SK-N-SH (cell line): ENCODE measurements at regions not wholly inside any gene's neighbourhood (a gene's known extent, or its start where the extent isn't known, plus 50 kb on each side); places are given as distances from the start of the nearest gene placed in this dataset.

ENCODE experiments used
- CTCF ChIA-PET: fragments of 300-600, 350-600 bp; formaldehyde crosslinking; extraction: SDS; loops from one replicate; lab custom pipeline; 2021; lab: Yijun Ruan, JAX
- POLR2A ChIA-PET: fragments of 350-600 bp; sonication (Branson Sonifier 250); formaldehyde crosslinking; extraction: SDS; loops from one replicate; lab custom pipeline; 2020; ENCODE audit warnings: antibody characterized with exemption, inconsistent platforms; lab: Yijun Ruan, JAX
- DNase-seq: peaks from one replicate; pipeline ENCODE4 v3.0.0; 2012
- H2AFZ ChIP-seq: fragments of 200-600 bp; sonication (generic); 2 replicates; pipeline ENCODE4 v1.8.1; 2016; ENCODE audit warnings: antibody characterized with exemption, mild to moderate bottlenecking, low read depth
- H3F3A ChIP-seq: fragments of 200-600 bp; sonication (generic); replicated peaks from 2 replicates; pipeline ENCODE3; 2016; ENCODE audit warnings: antibody characterized with exemption, mild to moderate bottlenecking; ENCODE audit not compliant: insufficient read depth
- H3K27ac ChIP-seq, 2 experiments: fragments of 200-500 bp in 1 of 2; fragments of 200-600 bp in 1 of 2; sonication (Bioruptor generic) in 1 of 2; sonication (generic), shearing (Covaris generic) in 1 of 2; 2 replicates each; pipeline versions ENCODE4 v1.5.1 to v1.6.1; 2014 to 2016; ENCODE audit warnings: low read depth in 2 of 2, inconsistent platforms in 1 of 2, low read length in 1 of 2, mild to moderate bottlenecking in 1 of 2, mixed read lengths in 1 of 2
- H3K27me3 ChIP-seq: fragments of 200-600 bp; sonication (generic), shearing (Covaris generic); 2 replicates; pipeline ENCODE4 v1.6.1; 2016; ENCODE audit warnings: mixed run types; ENCODE audit not compliant: insufficient read depth
- H3K36me3 ChIP-seq, 2 experiments: fragments of 200-500 bp in 1 of 2; fragments of 200-600 bp in 1 of 2; sonication (Bioruptor generic) in 1 of 2; sonication (generic) in 1 of 2; replicated peaks in 1 of 2; 2 replicates each; pipeline versions ENCODE3 to v1.5.1; 2014 to 2016; ENCODE audit warnings: low read length in 1 of 2, mild to moderate bottlenecking in 1 of 2; ENCODE audit not compliant: insufficient read depth in 2 of 2, control insufficient read depth in 1 of 2
- H3K4me1 ChIP-seq, 2 experiments: fragments of 200-500 bp in 1 of 2; fragments of 200-600 bp in 1 of 2; sonication (Bioruptor generic) in 1 of 2; sonication (generic), shearing (Covaris generic) in 1 of 2; 2 replicates each; pipeline versions ENCODE4 v1.5.1 to v1.6.1; 2014 to 2016; ENCODE audit warnings: low read depth in 1 of 2, low read length in 1 of 2, mixed run types in 1 of 2; ENCODE audit not compliant: insufficient read depth in 2 of 2, control insufficient read depth in 1 of 2
- H3K4me2 ChIP-seq: fragments of 200-600 bp; sonication (generic), shearing (Covaris generic); 2 replicates; pipeline ENCODE4 v1.6.1; 2017; ENCODE audit warnings: mixed run types
- H3K4me3 ChIP-seq, 2 experiments: fragments of 200-500 bp in 1 of 2; fragments of 200-600 bp in 1 of 2; sonication (Bioruptor generic) in 1 of 2; sonication (generic), shearing (Covaris generic) in 1 of 2; 2 replicates each; pipeline versions ENCODE4 v1.5.1 to v1.8.1; 2014 to 2016; ENCODE audit warnings: low read depth in 2 of 2, inconsistent platforms in 1 of 2, low read length in 1 of 2, mild to moderate bottlenecking in 1 of 2, mixed read lengths in 1 of 2, moderate library complexity in 1 of 2
- H3K79me2 ChIP-seq: fragments of 200-600 bp; sonication (generic); 2 replicates; pipeline ENCODE4 v1.8.1; 2017; ENCODE audit warnings: mild to moderate bottlenecking; ENCODE audit not compliant: insufficient read depth
- H3K9ac ChIP-seq: fragments of 200-600 bp; sonication (generic); 2 replicates; pipeline ENCODE4 v1.6.1; 2017; ENCODE audit warnings: mixed run types
- H3K9me2 ChIP-seq: fragments of 200-600 bp; sonication (generic); 2 replicates; pipeline ENCODE4 v1.6.1; 2017; ENCODE audit warnings: mixed run types
- H3K9me3 ChIP-seq: fragments of 200-600 bp; sonication (generic); 2 replicates; pipeline ENCODE4 v1.6.1; 2017; ENCODE audit warnings: mixed run types, mild to moderate bottlenecking, moderate library complexity
- H4K20me1 ChIP-seq: fragments of 200-600 bp; sonication (generic); 2 replicates; pipeline ENCODE4 v1.6.1; 2017; ENCODE audit warnings: mild to moderate bottlenecking, mixed run types; ENCODE audit not compliant: insufficient read depth
- CHD2 ChIP-seq: fragments of 150-350 bp; IDR thresholded peaks from 2 replicates; pipeline ENCODE4 v1.6.1; 2018; ENCODE audit warnings: low read length; ENCODE audit not compliant: partially characterized antibody
- ELF1 ChIP-seq: IDR thresholded peaks from 2 replicates; pipeline ENCODE4 v1.4.0; 2012
- EP300 ChIP-seq, 2 experiments: IDR thresholded peaks; 2 replicates each; pipeline versions ENCODE4 v1.4.0 to v1.6.1; 2012; ENCODE audit warnings: borderline replicate concordance in 1 of 2, low read depth in 1 of 2, low read length in 1 of 2
- EZH2phosphoT487 ChIP-seq: fragments of 200-600 bp; sonication (generic); IDR thresholded peaks from 2 replicates; pipeline ENCODE4 v1.6.1; 2017; ENCODE audit warnings: low read depth, mixed run types, mild to moderate bottlenecking, antibody characterized with exemption, moderate library complexity, borderline replicate concordance
- FOSL2 ChIP-seq: IDR thresholded peaks from 2 replicates; pipeline ENCODE4 v1.4.0; 2012; ENCODE audit warnings: low read depth, mild to moderate bottlenecking, moderate library complexity, borderline replicate concordance
- FOXJ3 ChIP-seq: sonication (generic); formaldehyde crosslinking; IDR thresholded peaks from 2 replicates; pipeline ENCODE4 v1.5.1; 2020; ENCODE audit warnings: mild to moderate bottlenecking, missing genetic modification reagents
- FOXM1 ChIP-seq: IDR thresholded peaks from 2 replicates; pipeline ENCODE4 v1.4.0; 2012; ENCODE audit warnings: low read depth, mild to moderate bottlenecking
- GABPA ChIP-seq: IDR thresholded peaks from 2 replicates; pipeline ENCODE4 v1.4.0; 2012; ENCODE audit warnings: low read depth, mild to moderate bottlenecking
- GATA2 ChIP-seq: sonication (generic); formaldehyde crosslinking; IDR thresholded peaks from 2 replicates; pipeline ENCODE4 v1.5.0; 2020; ENCODE audit warnings: mild to moderate bottlenecking, missing genetic modification reagents
- JUND ChIP-seq: IDR thresholded peaks from 2 replicates; pipeline ENCODE4 v1.4.0; 2012
- MEF2A ChIP-seq: IDR thresholded peaks from 2 replicates; pipeline ENCODE4 v1.4.0; 2012; ENCODE audit warnings: low read depth, borderline replicate concordance
- MXI1 ChIP-seq: IDR thresholded peaks from 2 replicates; pipeline ENCODE4 v1.6.1; 2012; ENCODE audit warnings: mild to moderate bottlenecking, low read depth, low read length, improper control_type of control experiment
- NFIC ChIP-seq: IDR thresholded peaks from 2 replicates; pipeline ENCODE4 v1.4.0; 2012; ENCODE audit warnings: borderline replicate concordance
- PBX3 ChIP-seq: IDR thresholded peaks from 2 replicates; pipeline ENCODE4; 2012
- POLR2AphosphoS5 ChIP-seq: IDR thresholded peaks from 2 replicates; pipeline ENCODE4 v1.6.1; 2012; ENCODE audit warnings: low read depth, low read length
- RFX5 ChIP-seq: IDR thresholded peaks from 2 replicates; pipeline ENCODE4 v1.6.1; 2012; ENCODE audit warnings: mild to moderate bottlenecking, improper control_type of control experiment, low read length
- RXRA ChIP-seq: IDR thresholded peaks from 2 replicates; pipeline ENCODE4 v1.4.0; 2012; ENCODE audit warnings: low read depth, mild to moderate bottlenecking, borderline replicate concordance
- SIN3A ChIP-seq: IDR thresholded peaks from 2 replicates; pipeline ENCODE4 v1.6.1; 2012; ENCODE audit warnings: low read depth, mild to moderate bottlenecking, low read length, moderate library complexity, borderline replicate concordance
- SMC3 ChIP-seq: IDR thresholded peaks from 2 replicates; pipeline ENCODE4 v1.6.1; 2012; ENCODE audit warnings: low read depth, low read length, improper control_type of control experiment
- TAF1 ChIP-seq: IDR thresholded peaks from 2 replicates; pipeline ENCODE4 v1.6.1; 2012; ENCODE audit warnings: low read depth, mild to moderate bottlenecking, low read length, moderate library complexity, borderline replicate concordance
- TCF12 ChIP-seq: IDR thresholded peaks from 2 replicates; pipeline ENCODE4 v1.4.0; 2012
- TEAD4 ChIP-seq: IDR thresholded peaks from 2 replicates; pipeline ENCODE4 v1.4.0; 2012; ENCODE audit warnings: mild to moderate bottlenecking, borderline replicate concordance; ENCODE audit not compliant: insufficient read depth
- USF2 ChIP-seq: fragments of 150-350 bp; IDR thresholded peaks from 2 replicates; pipeline ENCODE4 v1.6.1; 2017; ENCODE audit warnings: antibody characterized with exemption, low read length, low read depth, borderline replicate concordance
- YY1 ChIP-seq: IDR thresholded peaks from 2 replicates; pipeline ENCODE4 v1.4.0; 2012; ENCODE audit warnings: low read depth, mild to moderate bottlenecking
- WGBS: methylation state at CpG from one replicate; pipeline ENCODE4 v1.1.6; 2017; ENCODE audit warnings: low lambda C conversion rate; 5-methylcytosine and 5-hydroxymethylcytosine counted together
- TF ChIP-seq, protein P1 (sequence below): fragments of 200-600 bp; sonication (generic); IDR thresholded peaks from 2 replicates; pipeline ENCODE4 v1.6.1; 2017; ENCODE audit warnings: antibody characterized with exemption, mild to moderate bottlenecking, moderate library complexity

DNA sequence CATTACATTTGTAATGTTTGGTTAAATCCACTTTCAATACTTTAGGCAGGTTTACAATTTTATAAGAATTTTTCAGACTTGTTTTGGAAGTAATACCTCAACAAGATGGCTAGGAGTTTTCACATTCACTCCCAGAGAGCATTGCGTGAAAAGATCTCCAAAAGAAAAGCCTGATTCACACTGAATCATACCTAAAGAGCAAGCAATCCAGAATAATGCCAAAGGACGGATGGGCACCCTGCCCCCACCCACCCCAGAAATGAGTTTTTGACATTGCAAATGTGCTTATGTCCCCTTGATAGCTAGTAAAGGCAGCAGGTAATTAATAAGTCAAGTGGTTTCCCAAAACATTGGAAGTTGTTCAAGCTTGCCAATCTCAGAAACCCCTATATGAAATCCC lies 557.7 kb upstream of the TENM3 start:
- no peak for DNase-seq
- ChIA-PET CTCF (no interaction called here), POLR2A (no interaction called here)
- peak overlapping the region in 1 of 2 experiments; percentile 83; a peak in 2 of 4 replicates for H3K27ac ChIP-seq
- H3F3A ChIP-seq, result peaks cover 5% of the 10 kb centered on the region
- H3K9me2 ChIP-seq, result no peaks in the 10 kb centered on the region
- peaks cover 0 to 6% of the 10 kb centered on the region in 2 experiments; a peak in 2 of 4 replicates for H3K4me1 ChIP-seq
- WGBS, result 10% methylated on average over 2 of the region's 2 CpGs
- peak overlapping the region in 1 of 2 experiments; percentile 24; a peak in 1 of 4 replicates for H3K4me3 ChIP-seq
- no peaks in the 10 kb centered on the region for H3K36me3 ChIP-seq
- peak overlapping the region; percentile 52; the same call in 1 of the 2 replicates for H2AFZ ChIP-seq
- no peaks in the 10 kb centered on the region for H4K20me1 ChIP-seq
- H3K79me2 ChIP-seq, result no peaks in the 10 kb centered on the region
- H3K9ac ChIP-seq, result peak overlapping the region; percentile 48; the same call in 1 of the 2 replicates
- H3K9me3 ChIP-seq, result no peaks in the 10 kb centered on the region
- no peaks in the 10 kb centered on the region for H3K27me3 ChIP-seq
- no peak for TF ChIP-seq CHD2
- TF ChIP-seq SMC3, result no peak
- peak; percentile 27; the same call in 1 of the 2 replicates for TF ChIP-seq JUND
- 0 out of 2 replicates have a peak, but pooled peaks have one; percentile 25 for TF ChIP-seq NFIC
- TF ChIP-seq RFX5, result no peak
- no peak for TF ChIP-seq MEF2A
- no peak for TF ChIP-seq TCF12
- TF ChIP-seq GABPA, result no peak
- TF ChIP-seq USF2, result no peak
- TF ChIP-seq PBX3, result 0 out of 2 replicates have a peak, but pooled peaks have one; percentile 8
- no peak for TF ChIP-seq TEAD4
- TF ChIP-seq GATA2 (CRISPR knock-in tag), result no peak
- no peak for TF ChIP-seq ELF1
- no peak for TF ChIP-seq EP300 (IDR thresholded peaks at IDR 0.05; ENCODE audit: borderline replicate concordance in 1 of 2, low read depth in 1 of 2, low read length in 1 of 2)
- TF ChIP-seq YY1, result 0 out of 2 replicates have a peak, but pooled peaks have one; percentile 13
- no peak for TF ChIP-seq EZH2phosphoT487
- no peak for TF ChIP-seq TAF1
- no peak for TF ChIP-seq POLR2AphosphoS5
- TF ChIP-seq FOXJ3, result no peak
- TF ChIP-seq, protein P1, sequence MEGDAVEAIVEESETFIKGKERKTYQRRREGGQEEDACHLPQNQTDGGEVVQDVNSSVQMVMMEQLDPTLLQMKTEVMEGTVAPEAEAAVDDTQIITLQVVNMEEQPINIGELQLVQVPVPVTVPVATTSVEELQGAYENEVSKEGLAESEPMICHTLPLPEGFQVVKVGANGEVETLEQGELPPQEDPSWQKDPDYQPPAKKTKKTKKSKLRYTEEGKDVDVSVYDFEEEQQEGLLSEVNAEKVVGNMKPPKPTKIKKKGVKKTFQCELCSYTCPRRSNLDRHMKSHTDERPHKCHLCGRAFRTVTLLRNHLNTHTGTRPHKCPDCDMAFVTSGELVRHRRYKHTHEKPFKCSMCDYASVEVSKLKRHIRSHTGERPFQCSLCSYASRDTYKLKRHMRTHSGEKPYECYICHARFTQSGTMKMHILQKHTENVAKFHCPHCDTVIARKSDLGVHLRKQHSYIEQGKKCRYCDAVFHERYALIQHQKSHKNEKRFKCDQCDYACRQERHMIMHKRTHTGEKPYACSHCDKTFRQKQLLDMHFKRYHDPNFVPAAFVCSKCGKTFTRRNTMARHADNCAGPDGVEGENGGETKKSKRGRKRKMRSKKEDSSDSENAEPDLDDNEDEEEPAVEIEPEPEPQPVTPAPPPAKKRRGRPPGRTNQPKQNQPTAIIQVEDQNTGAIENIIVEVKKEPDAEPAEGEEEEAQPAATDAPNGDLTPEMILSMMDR, result no peak
- peak; percentile 71 for TF ChIP-seq FOSL2
- TF ChIP-seq RXRA, result no peak
- no peak for TF ChIP-seq SIN3A
- TF ChIP-seq FOXM1, result no peak
- no peak for TF ChIP-seq MXI1
- peak overlapping the region; percentile 23 for H3K4me2 ChIP-seq
